ENCODE measurements at regions not wholly inside any gene's neighbourhood (a gene's known extent, or its start where the extent isn't known, plus 50 kb on each side); places are given as distances from the start of the nearest gene placed in this dataset.
"Not testable (repeated sequence)": the region's sequence is repeated elsewhere in the genome, so short reads cannot be mapped to it uniquely, and the experiment has no call there.

- DNase-seq (ENCODE audit: low read depth) = peak; percentile 75
- 0 out of 2 replicates have a peak overlapping the region, but pooled peaks have one; percentile 8 for H3K4me3 ChIP-seq (ENCODE audit: low read depth, low read length)
- peak; percentile 13 for TF ChIP-seq CTCF (IDR thresholded peaks at IDR 0.05; ENCODE audit: insufficient read depth, low read depth, low read length, missing control alignments)
Measured at GRCh38 chr3:6679510-6679909, 181.4 kb upstream of the GRM7 start.

- H3K4me3 ChIP-seq (ENCODE audit: low read depth, low read length) = peak overlapping the region; percentile 14
- peak; percentile 87 for DNase-seq (ENCODE audit: low read depth)
- no peak for TF ChIP-seq CTCF (IDR thresholded peaks at IDR 0.05; ENCODE audit: insufficient read depth, low read depth, low read length, missing control alignments)
Measured at GRCh38 chr3:6680119-6680806, 180.7 kb upstream of the GRM7 start.

- TF ChIP-seq CTCF (IDR thresholded peaks at IDR 0.05; ENCODE audit: insufficient read depth, low read depth, low read length, missing control alignments) = no peak
- no peak for DNase-seq (ENCODE audit: low read depth)
- no peak overlapping the region for H3K4me3 ChIP-seq (ENCODE audit: low read depth, low read length)
Measured at GRCh38 chr3:6697285-6697684, 163.6 kb upstream of the GRM7 start.

- H3K4me3 ChIP-seq (ENCODE audit: low read depth, low read length) = no peak overlapping the region
- no peak for TF ChIP-seq CTCF (IDR thresholded peaks at IDR 0.05; ENCODE audit: insufficient read depth, low read depth, low read length, missing control alignments)
- peak; percentile 58 for DNase-seq (ENCODE audit: low read depth)
Measured at GRCh38 chr3:6697722-6698121, 163.2 kb upstream of the GRM7 start.

GRCh38 chr3:6704817-6705216 is 156.1 kb upstream of the GRM7 start:
- not testable (repeated sequence) for H3K4me3 ChIP-seq (ENCODE audit: low read depth, low read length); DNase-seq (ENCODE audit: low read depth)

GRCh38 chr3:6706777-6707176 is 154.1 kb upstream of the GRM7 start:
- DNase-seq (ENCODE audit: low read depth) = no peak
- TF ChIP-seq CTCF (IDR thresholded peaks at IDR 0.05; ENCODE audit: insufficient read depth, low read depth, low read length, missing control alignments) = no peak
- H3K4me3 ChIP-seq (ENCODE audit: low read depth, low read length) = no peak overlapping the region

- no peak for DNase-seq (ENCODE audit: low read depth)
- H3K4me3 ChIP-seq (ENCODE audit: low read depth, low read length) = no peak overlapping the region
- no peak for TF ChIP-seq CTCF (IDR thresholded peaks at IDR 0.05; ENCODE audit: insufficient read depth, low read depth, low read length, missing control alignments)
Measured at GRCh38 chr3:6709178-6709577, 151.7 kb upstream of the GRM7 start.
